ENCODE measurements at regions not wholly inside any gene's neighbourhood (a gene's known extent, or its start where the extent isn't known, plus 50 kb on each side); places are given as distances from the start of the nearest gene placed in this dataset.
"Not testable (repeated sequence)": the region's sequence is repeated elsewhere in the genome, so short reads cannot be mapped to it uniquely, and the experiment has no call there.

GRCh38 chr11:50278756-50279155, 246.1 kb downstream of the OR4C45 start:
- H3K9me3 Mint-ChIP-seq = peaks cover 67% of the 10 kb centered on the region
- H3K4me3 Mint-ChIP-seq = no peak overlapping the region
- no peak for DNase-seq (ENCODE audit: low spot score)
- H3K27ac Mint-ChIP-seq = no peak overlapping the region
- intact Hi-C loops (cut with micrococcal nuclease) = no loop called here
- no peaks in the 10 kb centered on the region for H3K36me3 Mint-ChIP-seq (ENCODE audit: low read depth)
- H3K4me1 Mint-ChIP-seq (ENCODE audit: low read depth) = no peaks in the 10 kb centered on the region
- no peaks in the 10 kb centered on the region for H3K27me3 Mint-ChIP-seq (ENCODE audit: insufficient read depth)

- H3K27ac Mint-ChIP-seq = no peak overlapping the region
These were observed 265.7 kb downstream of the OR4C45 start for GRCh38 chr11:50298182-50298988.

GRCh38 chr11:50330723-50331122, 298.0 kb downstream of the OR4C45 start:
- H3K4me3 Mint-ChIP-seq; H3K36me3 Mint-ChIP-seq (ENCODE audit: low read depth); DNase-seq (ENCODE audit: low spot score); intact Hi-C loops (cut with micrococcal nuclease); H3K4me1 Mint-ChIP-seq (ENCODE audit: low read depth); H3K27ac Mint-ChIP-seq; H3K27me3 Mint-ChIP-seq (ENCODE audit: insufficient read depth): not testable (repeated sequence)
- H3K9me3 Mint-ChIP-seq = peaks cover 66% of the 10 kb centered on the region

More at GRCh38 chr11:50298182-50298988, 265.7 kb downstream of the OR4C45 start:
- Mint-ChIP-seq H3K4me3 (no peak overlapping the region), H3K4me1 (ENCODE audit: low read depth) (no peaks in the 10 kb centered on the region), H3K36me3 (ENCODE audit: low read depth) (no peaks in the 10 kb centered on the region), H3K9me3 (peaks cover 10% of the 10 kb centered on the region), H3K27me3 (ENCODE audit: insufficient read depth) (no peaks in the 10 kb centered on the region)
- intact Hi-C loops (cut with micrococcal nuclease) = no loop called here
- DNase-seq (ENCODE audit: low spot score) = no peak

- H3K9me3 Mint-ChIP-seq = peaks cover 51% of the 10 kb centered on the region
- no peaks in the 10 kb centered on the region for H3K4me1 Mint-ChIP-seq (ENCODE audit: low read depth)
- H3K4me3 Mint-ChIP-seq = no peak overlapping the region
- H3K27me3 Mint-ChIP-seq (ENCODE audit: insufficient read depth) = no peaks in the 10 kb centered on the region
- no peak overlapping the region for H3K27ac Mint-ChIP-seq
- no peaks in the 10 kb centered on the region for H3K36me3 Mint-ChIP-seq (ENCODE audit: low read depth)
- DNase-seq (ENCODE audit: low spot score) = no peak
- intact Hi-C loops (cut with micrococcal nuclease) = no loop called here
These were observed 301.2 kb downstream of the OR4C45 start for GRCh38 chr11:50333861-50334260.

- H3K27ac Mint-ChIP-seq; H3K27me3 Mint-ChIP-seq (ENCODE audit: insufficient read depth); H3K4me3 Mint-ChIP-seq; H3K4me1 Mint-ChIP-seq (ENCODE audit: low read depth); H3K36me3 Mint-ChIP-seq (ENCODE audit: low read depth); DNase-seq (ENCODE audit: low spot score); intact Hi-C loops (cut with micrococcal nuclease): not testable (repeated sequence)
- H3K9me3 Mint-ChIP-seq = peaks cover 58% of the 10 kb centered on the region
These were observed 304.8 kb downstream of the OR4C45 start for GRCh38 chr11:50337432-50337831.

- H3K9me3 Mint-ChIP-seq = not testable (repeated sequence)
These were observed 315.3 kb downstream of the OR4C45 start for GRCh38 chr11:50348018-50348417.

GRCh38 chr11:50379484-50379883, 346.8 kb downstream of the OR4C45 start:
- no peaks in the 10 kb centered on the region for H3K36me3 Mint-ChIP-seq (ENCODE audit: low read depth)
- H3K27ac Mint-ChIP-seq = no peak overlapping the region
- DNase-seq (ENCODE audit: low spot score) = no peak
- intact Hi-C loops (cut with micrococcal nuclease) = no loop called here
- H3K4me3 Mint-ChIP-seq = no peak overlapping the region
- no peaks in the 10 kb centered on the region for H3K27me3 Mint-ChIP-seq (ENCODE audit: insufficient read depth)
- no peaks in the 10 kb centered on the region for H3K4me1 Mint-ChIP-seq (ENCODE audit: low read depth)
- peaks cover 62% of the 10 kb centered on the region for H3K9me3 Mint-ChIP-seq

More at GRCh38 chr11:50348018-50348417, 315.3 kb downstream of the OR4C45 start:
- DNase-seq (ENCODE audit: low spot score); H3K4me1 Mint-ChIP-seq (ENCODE audit: low read depth); intact Hi-C loops (cut with micrococcal nuclease); H3K36me3 Mint-ChIP-seq (ENCODE audit: low read depth); H3K27me3 Mint-ChIP-seq (ENCODE audit: insufficient read depth); H3K27ac Mint-ChIP-seq; H3K4me3 Mint-ChIP-seq: not testable (repeated sequence)

- intact Hi-C loops (cut with micrococcal nuclease) = no loop called here
- peaks cover 60% of the 10 kb centered on the region for H3K9me3 Mint-ChIP-seq
These were observed 361.3 kb downstream of the OR4C45 start for GRCh38 chr11:50394017-50394416.

GRCh38 chr11:50412832-50413231, 380.2 kb downstream of the OR4C45 start:
- Mint-ChIP-seq H3K9me3 (peaks cover 56% of the 10 kb centered on the region), H3K36me3 (ENCODE audit: low read depth) (no peaks in the 10 kb centered on the region), H3K27me3 (ENCODE audit: insufficient read depth) (no peaks in the 10 kb centered on the region), H3K4me1 (ENCODE audit: low read depth) (no peaks in the 10 kb centered on the region), H3K27ac (no peak overlapping the region), H3K4me3 (no peak overlapping the region)
- intact Hi-C loops (cut with micrococcal nuclease) = no loop called here
- no peak for DNase-seq (ENCODE audit: low spot score)

More at GRCh38 chr11:50394017-50394416, 361.3 kb downstream of the OR4C45 start:
- no peaks in the 10 kb centered on the region for H3K4me1 Mint-ChIP-seq (ENCODE audit: low read depth)
- no peak overlapping the region for H3K27ac Mint-ChIP-seq
- no peak overlapping the region for H3K4me3 Mint-ChIP-seq
- no peaks in the 10 kb centered on the region for H3K27me3 Mint-ChIP-seq (ENCODE audit: insufficient read depth)
- no peaks in the 10 kb centered on the region for H3K36me3 Mint-ChIP-seq (ENCODE audit: low read depth)
- DNase-seq (ENCODE audit: low spot score) = no peak

- H3K9me3 Mint-ChIP-seq = peaks cover 35% of the 10 kb centered on the region
- H3K36me3 Mint-ChIP-seq (ENCODE audit: low read depth) = no peaks in the 10 kb centered on the region
- intact Hi-C loops (cut with micrococcal nuclease) = no loop called here
- H3K27ac Mint-ChIP-seq = no peak overlapping the region
- no peaks in the 10 kb centered on the region for H3K27me3 Mint-ChIP-seq (ENCODE audit: insufficient read depth)
- H3K4me1 Mint-ChIP-seq (ENCODE audit: low read depth) = no peaks in the 10 kb centered on the region
- H3K4me3 Mint-ChIP-seq = no peak overlapping the region
- no peak for DNase-seq (ENCODE audit: low spot score)
These were observed 390.5 kb downstream of the OR4C45 start for GRCh38 chr11:50423208-50423607.
